Glomerular endothelial cell (primary cell): ENCODE measurements at regions not wholly inside any gene's neighbourhood (a gene's known extent, or its start where the extent isn't known, plus 50 kb on each side); places are given as distances from the start of the nearest gene placed in this dataset.

Experiments used
- DNase-seq: peaks from one replicate; pipeline ENCODE4 v3.0.0-alpha.2; 2011; ENCODE audit warnings: low read depth, low spot score; ENCODE audit errors: extremely low read depth

GRCh38 chr9:115362101-115362500, 244.1 kb upstream of the TNC start:
- DNase-seq: no peak

DNA sequence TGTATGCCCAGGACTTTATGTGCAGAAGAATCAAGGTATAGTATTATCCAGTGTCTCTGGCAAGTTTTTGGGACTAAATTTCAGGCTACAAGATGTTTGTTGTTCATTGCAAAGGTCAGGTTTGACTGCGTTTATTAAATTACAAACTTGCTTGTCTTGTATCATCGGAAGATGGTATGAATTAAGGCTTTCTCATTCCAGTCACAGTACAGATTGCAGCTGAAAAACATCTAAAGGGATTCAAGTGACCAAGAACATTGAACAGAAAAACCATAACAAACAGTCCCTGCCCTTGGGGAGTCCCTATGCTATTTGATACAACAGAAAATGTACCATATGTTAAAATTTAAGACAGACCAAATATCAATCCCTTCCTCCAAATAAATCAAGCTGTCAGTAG, 244.7 kb upstream of the TNC start:
- no peak for DNase-seq

GRCh38 chr9:115364991-115365390, 247.0 kb upstream of the TNC start:
- DNase-seq: no peak

- no peak for DNase-seq
These were observed 249.4 kb upstream of the TNC start for GRCh38 chr9:115367321-115367720.

GRCh38 chr9:115367780-115368525, 250.0 kb upstream of the TNC start:
- no peak for DNase-seq

- DNase-seq: no peak
These were observed 251.5 kb upstream of the TNC start for GRCh38 chr9:115369322-115369957.

GRCh38 chr9:115373000-115373709, 255.2 kb upstream of the TNC start:
- DNase-seq: peak; percentile 2

- DNase-seq: no peak
These were observed 255.7 kb upstream of the TNC start for GRCh38 chr9:115373710-115374045.

- DNase-seq: no peak
These were observed 256.8 kb upstream of the TNC start for GRCh38 chr9:115374724-115375268.

DNA sequence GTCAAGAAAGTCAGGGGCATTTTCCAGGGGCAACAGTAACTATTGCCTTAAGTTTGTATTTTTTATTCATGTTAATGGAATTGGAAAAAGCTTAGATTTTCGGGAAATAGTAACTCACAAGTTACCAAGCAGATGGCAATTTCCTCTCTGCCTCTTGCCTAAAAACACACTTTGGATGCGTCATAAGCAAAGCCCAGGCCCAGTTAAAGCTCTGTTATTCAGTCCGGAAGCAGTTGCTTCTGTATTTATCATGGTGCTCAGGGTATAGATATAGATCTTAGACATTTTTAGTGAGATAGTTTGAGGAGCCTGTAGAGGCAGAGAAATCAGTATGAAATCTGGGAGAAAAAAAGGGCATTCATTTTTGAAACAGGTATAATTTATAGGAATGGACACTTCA, 260.3 kb upstream of the TNC start:
- DNase-seq: no peak

- no peak for DNase-seq
These were observed 260.8 kb upstream of the TNC start for GRCh38 chr9:115378758-115379157.

GRCh38 chr9:115379719-115380118, 261.8 kb upstream of the TNC start:
- no peak for DNase-seq

DNA sequence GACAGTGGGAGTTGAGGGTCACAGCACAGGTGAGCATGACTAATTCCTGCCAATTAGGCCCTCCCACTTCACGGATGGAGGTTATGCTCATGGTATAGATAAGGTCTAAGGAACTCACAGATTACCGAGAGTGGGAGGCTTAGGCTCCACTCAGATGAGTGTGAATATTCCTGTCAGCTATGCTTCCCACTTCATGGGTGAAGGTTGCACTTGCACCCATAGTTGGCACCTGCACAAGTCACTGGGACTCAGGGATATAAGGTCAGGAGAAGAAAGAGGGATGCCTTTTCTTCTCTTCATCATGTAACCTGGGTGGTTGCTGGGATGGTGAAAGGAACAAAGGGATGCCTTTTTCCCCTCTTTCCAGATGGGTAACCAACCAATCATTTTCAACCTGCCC, 264.9 kb upstream of the TNC start:
- no peak for DNase-seq

- no peak for DNase-seq
These were observed 267.6 kb upstream of the TNC start for GRCh38 chr9:115385383-115386122.

GRCh38 chr9:115386963-115387770, 269.2 kb upstream of the TNC start:
- no peak for DNase-seq

DNA sequence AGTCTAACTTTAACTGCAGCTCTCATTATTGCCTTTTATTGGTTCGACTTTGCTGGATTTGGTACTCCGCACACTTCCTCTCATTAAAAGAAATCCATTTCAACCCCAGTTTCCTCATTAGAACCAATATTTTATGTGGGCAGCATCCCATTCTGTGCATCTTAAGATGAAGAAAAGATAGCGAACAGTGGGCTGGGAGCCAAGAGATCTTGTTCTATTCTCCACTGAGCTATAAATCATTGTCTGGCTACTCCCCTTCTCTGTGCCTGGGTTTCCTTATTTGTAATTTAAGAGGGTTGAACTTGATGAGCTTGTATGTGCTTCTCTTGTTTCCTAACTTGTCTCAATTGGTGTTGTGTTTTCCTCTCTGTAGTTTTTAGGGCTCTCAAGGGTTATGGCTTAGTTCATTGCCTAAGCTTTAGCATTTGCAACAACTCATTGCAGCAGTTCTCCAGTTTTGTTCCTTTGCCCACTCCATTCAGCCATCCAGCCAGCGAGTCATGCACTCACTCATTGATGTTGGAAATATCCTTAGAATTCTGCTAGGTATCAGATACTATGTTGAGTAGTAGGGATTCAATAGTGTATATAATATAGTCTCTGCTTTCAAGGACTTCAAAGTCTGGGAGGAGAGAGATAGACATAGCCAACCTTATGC, 273.3 kb upstream of the TNC start:
- DNase-seq: no peak

- no peak for DNase-seq
These were observed 276.2 kb upstream of the TNC start for GRCh38 chr9:115393976-115394775.

DNA sequence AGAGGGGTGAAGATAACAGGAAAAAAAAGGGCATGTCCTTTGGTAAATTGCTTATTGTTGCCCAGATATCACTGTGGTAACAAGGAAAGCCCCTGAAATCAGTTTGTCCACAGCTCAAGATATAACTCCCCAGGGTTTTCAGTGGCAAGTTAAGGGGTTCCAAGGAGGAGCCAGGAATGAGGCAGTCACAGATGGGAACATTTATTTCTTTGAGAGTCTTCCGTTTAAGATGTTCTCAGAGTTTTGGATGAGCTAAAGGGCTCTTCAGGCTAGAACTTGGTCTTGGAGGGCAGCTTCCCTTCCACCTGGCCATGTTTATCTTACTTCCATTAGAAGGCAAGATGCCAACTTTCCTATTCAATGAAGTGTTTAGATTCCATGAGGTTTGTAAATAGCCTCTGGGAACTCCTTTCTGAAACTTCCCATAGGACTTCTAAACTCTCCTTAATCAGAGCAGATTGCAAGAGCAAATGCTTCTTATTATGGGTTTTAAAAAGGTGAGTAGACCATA, 277.6 kb upstream of the TNC start:
- no peak for DNase-seq

- DNase-seq: no peak
These were observed 278.1 kb upstream of the TNC start for GRCh38 chr9:115396071-115396529.
